Erythroblast (primary cell): ENCODE measurements at regions not wholly inside any gene's neighbourhood (a gene's known extent, or its start where the extent isn't known, plus 50 kb on each side); places are given as distances from the start of the nearest gene placed in this dataset.

Experiments
- GATA1 ChIP-seq: IDR thresholded peaks from 2 replicates; pipeline ENCODE4 v1.6.1; 2011; ENCODE audit warnings: low read depth, mild to moderate bottlenecking, control low read depth, low read length, moderate library complexity
- POLR2A ChIP-seq: IDR thresholded peaks from 2 replicates; pipeline ENCODE4 v1.6.1; 2011; ENCODE audit warnings: mild to moderate bottlenecking, low read length

GRCh38 chr2:13002536-13003331 is 286.0 kb downstream of the TRIB2 start:
- no peak for TF ChIP-seq POLR2A
- no peak for TF ChIP-seq GATA1
